ENCODE measurements at regions not wholly inside any gene's neighbourhood (a gene's known extent, or its start where the extent isn't known, plus 50 kb on each side); places are given as distances from the start of the nearest gene placed in this dataset.
"Not testable (repeated sequence)": the region's sequence is repeated elsewhere in the genome, so short reads cannot be mapped to it uniquely, and the experiment has no call there.

DNA sequence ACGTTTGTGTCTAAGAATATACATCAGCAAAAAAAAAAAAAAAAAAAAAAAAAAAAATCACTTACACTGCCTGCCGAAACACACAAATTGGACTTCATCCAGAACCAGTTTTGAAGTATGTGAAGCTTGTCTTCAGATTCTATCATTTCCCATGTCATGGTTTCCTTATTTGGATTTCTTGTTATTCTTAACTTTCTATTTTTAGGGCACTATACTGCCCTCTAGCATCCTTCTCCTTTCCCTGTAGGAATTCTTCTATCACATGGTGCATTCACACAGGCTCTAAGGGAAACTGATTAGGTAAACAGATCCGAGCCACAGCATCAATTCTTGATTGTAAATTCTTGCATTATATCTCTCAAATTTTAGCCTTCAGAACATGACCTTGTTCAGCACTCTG is 1507.5 kb downstream of the OLFM4 start:
- intact Hi-C loops (cut with micrococcal nuclease): loop anchor here (1.0 kb wide), 2 partner anchors 351 to 754 kb away; no protein-coding TSS in a partner anchor
- H3K27ac Mint-ChIP-seq (ENCODE audit: low read depth, unreplicated experiment): no peak overlapping the region

GRCh38 chr13:54563286-54563685 is 1534.7 kb downstream of the OLFM4 start:
- BruUV-seq (replicated peaks): no TSS peak
- peak; percentile 0 for DNase-seq (ENCODE audit: unreplicated experiment)
- H3K36me3 Mint-ChIP-seq (ENCODE audit: insufficient read depth, unreplicated experiment): no peaks in the 10 kb centered on the region
- ChIA-PET POLR2A (no interaction called here), CTCF (interaction anchor here (0.7 kb wide), 2 partner anchors 26 to 208 kb away, joined by 3 read pairs; no protein-coding TSS in a partner anchor)
- TF ChIP-seq, protein P1, sequence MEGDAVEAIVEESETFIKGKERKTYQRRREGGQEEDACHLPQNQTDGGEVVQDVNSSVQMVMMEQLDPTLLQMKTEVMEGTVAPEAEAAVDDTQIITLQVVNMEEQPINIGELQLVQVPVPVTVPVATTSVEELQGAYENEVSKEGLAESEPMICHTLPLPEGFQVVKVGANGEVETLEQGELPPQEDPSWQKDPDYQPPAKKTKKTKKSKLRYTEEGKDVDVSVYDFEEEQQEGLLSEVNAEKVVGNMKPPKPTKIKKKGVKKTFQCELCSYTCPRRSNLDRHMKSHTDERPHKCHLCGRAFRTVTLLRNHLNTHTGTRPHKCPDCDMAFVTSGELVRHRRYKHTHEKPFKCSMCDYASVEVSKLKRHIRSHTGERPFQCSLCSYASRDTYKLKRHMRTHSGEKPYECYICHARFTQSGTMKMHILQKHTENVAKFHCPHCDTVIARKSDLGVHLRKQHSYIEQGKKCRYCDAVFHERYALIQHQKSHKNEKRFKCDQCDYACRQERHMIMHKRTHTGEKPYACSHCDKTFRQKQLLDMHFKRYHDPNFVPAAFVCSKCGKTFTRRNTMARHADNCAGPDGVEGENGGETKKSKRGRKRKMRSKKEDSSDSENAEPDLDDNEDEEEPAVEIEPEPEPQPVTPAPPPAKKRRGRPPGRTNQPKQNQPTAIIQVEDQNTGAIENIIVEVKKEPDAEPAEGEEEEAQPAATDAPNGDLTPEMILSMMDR (IDR thresholded peaks at IDR 0.05; ENCODE audit: unreplicated experiment): no peak
- H3K4me1 Mint-ChIP-seq (ENCODE audit: insufficient read depth, unreplicated experiment): no peaks in the 10 kb centered on the region
- H3K4me3 Mint-ChIP-seq (ENCODE audit: unreplicated experiment): no peak overlapping the region
- no peak overlapping the region for H3K27ac Mint-ChIP-seq (ENCODE audit: low read depth, unreplicated experiment)
- H3K9me3 Mint-ChIP-seq (ENCODE audit: unreplicated experiment): no peaks in the 10 kb centered on the region
- no peaks in the 10 kb centered on the region for H3K27me3 Mint-ChIP-seq (ENCODE audit: insufficient read depth, unreplicated experiment)
- intact Hi-C loops (cut with micrococcal nuclease): no loop called here

More for the DNA sequence above, 1507.5 kb downstream of the OLFM4 start:
- ChIA-PET CTCF (interaction anchor here (0.6 to 0.7 kb wide), 2 partner anchors 55 to 408 kb away, joined by 3 read pairs; no protein-coding TSS in a partner anchor), POLR2A (interaction anchor here (1.1 kb wide), 1 partner anchor 12 kb away, joined by 4 read pairs; no protein-coding TSS in a partner anchor)
- Mint-ChIP-seq H3K4me3 (ENCODE audit: unreplicated experiment) (no peak overlapping the region), H3K27me3 (ENCODE audit: insufficient read depth, unreplicated experiment) (peaks cover 5% of the 10 kb centered on the region), H3K36me3 (ENCODE audit: insufficient read depth, unreplicated experiment) (no peaks in the 10 kb centered on the region), H3K4me1 (ENCODE audit: insufficient read depth, unreplicated experiment) (no peaks in the 10 kb centered on the region), H3K9me3 (ENCODE audit: unreplicated experiment) (no peaks in the 10 kb centered on the region)
- peak; percentile 18 for DNase-seq (ENCODE audit: unreplicated experiment)
- TF ChIP-seq, protein P1 (IDR thresholded peaks at IDR 0.05; ENCODE audit: unreplicated experiment): no peak
- BruUV-seq (replicated peaks): no TSS peak

DNA sequence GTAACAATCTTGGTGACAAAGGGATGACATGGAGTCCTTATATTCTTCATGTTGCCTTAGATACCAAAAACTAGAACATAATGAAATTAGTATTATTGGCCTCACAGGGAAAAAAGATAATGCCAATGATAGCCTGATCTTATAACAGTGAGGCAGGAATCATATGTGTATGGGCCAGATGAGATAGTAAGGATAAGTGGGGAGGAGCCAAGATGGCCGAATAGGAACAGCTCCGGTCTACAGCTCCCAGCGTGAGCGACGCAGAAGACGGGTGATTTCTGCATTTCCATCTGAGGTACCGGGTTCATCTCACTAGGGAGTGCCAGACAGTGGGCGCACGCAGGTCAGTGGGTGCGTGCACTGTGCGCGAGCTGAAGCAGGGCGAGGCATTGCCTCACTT is 1543.4 kb downstream of the OLFM4 start:
- H3K36me3 Mint-ChIP-seq (ENCODE audit: insufficient read depth, unreplicated experiment); POLR2A ChIA-PET; H3K27me3 Mint-ChIP-seq (ENCODE audit: insufficient read depth, unreplicated experiment); H3K27ac Mint-ChIP-seq (ENCODE audit: low read depth, unreplicated experiment); intact Hi-C loops (cut with micrococcal nuclease); CTCF ChIA-PET; BruUV-seq (replicated peaks); H3K4me1 Mint-ChIP-seq (ENCODE audit: insufficient read depth, unreplicated experiment); H3K4me3 Mint-ChIP-seq (ENCODE audit: unreplicated experiment); DNase-seq (ENCODE audit: unreplicated experiment); H3K9me3 Mint-ChIP-seq (ENCODE audit: unreplicated experiment): not testable (repeated sequence)

- no peak for DNase-seq (ENCODE audit: unreplicated experiment)
- Mint-ChIP-seq H3K4me3 (ENCODE audit: unreplicated experiment) (no peak overlapping the region), H3K9me3 (ENCODE audit: unreplicated experiment) (no peaks in the 10 kb centered on the region), H3K36me3 (ENCODE audit: insufficient read depth, unreplicated experiment) (no peaks in the 10 kb centered on the region), H3K4me1 (ENCODE audit: insufficient read depth, unreplicated experiment) (no peaks in the 10 kb centered on the region), H3K27me3 (ENCODE audit: insufficient read depth, unreplicated experiment) (no peaks in the 10 kb centered on the region), H3K27ac (ENCODE audit: low read depth, unreplicated experiment) (no peak overlapping the region)
- TF ChIP-seq, protein P1 (IDR thresholded peaks at IDR 0.05; ENCODE audit: unreplicated experiment): no peak
- no TSS peak for BruUV-seq (replicated peaks)
- CTCF ChIA-PET: interaction anchor here (0.5 kb wide), 1 partner anchor 406 kb away, joined by 4 read pairs; no protein-coding TSS in a partner anchor
- POLR2A ChIA-PET: no interaction called here
- intact Hi-C loops (cut with micrococcal nuclease): no loop called here
Measured at GRCh38 chr13:54573186-54573585, 1544.6 kb downstream of the OLFM4 start.

DNA sequence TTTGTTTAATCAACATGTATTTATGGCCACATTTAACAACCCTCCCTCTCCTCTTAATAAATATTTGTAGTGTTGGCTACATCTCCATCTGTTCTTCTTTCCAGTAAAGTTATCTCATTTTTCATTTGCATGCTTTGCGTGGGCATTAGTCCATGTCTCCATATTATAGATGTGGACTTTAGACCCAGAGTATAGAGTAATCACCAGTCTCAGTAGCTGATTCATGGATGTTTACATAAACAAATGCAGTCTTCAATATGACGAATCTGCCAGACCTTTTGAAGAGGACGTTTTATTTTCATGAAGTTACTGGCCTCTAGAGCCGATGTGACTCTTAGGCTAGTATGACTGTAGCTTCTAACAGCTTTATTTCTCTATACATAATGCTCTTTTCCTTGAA is 1546.2 kb downstream of the OLFM4 start:
- Mint-ChIP-seq H3K27ac (ENCODE audit: low read depth, unreplicated experiment) (no peak overlapping the region), H3K4me3 (ENCODE audit: unreplicated experiment) (no peak overlapping the region), H3K27me3 (ENCODE audit: insufficient read depth, unreplicated experiment) (no peaks in the 10 kb centered on the region), H3K9me3 (ENCODE audit: unreplicated experiment) (no peaks in the 10 kb centered on the region), H3K4me1 (ENCODE audit: insufficient read depth, unreplicated experiment) (no peaks in the 10 kb centered on the region), H3K36me3 (ENCODE audit: insufficient read depth, unreplicated experiment) (no peaks in the 10 kb centered on the region)
- ChIA-PET CTCF (interaction anchor here (0.8 kb wide), 1 partner anchor 792 kb away, joined by 3 read pairs; no protein-coding TSS in a partner anchor), POLR2A (no interaction called here)
- peak; percentile 0 for DNase-seq (ENCODE audit: unreplicated experiment)
- intact Hi-C loops (cut with micrococcal nuclease): no loop called here
- no TSS peak for BruUV-seq (replicated peaks)
- TF ChIP-seq, protein P1 (IDR thresholded peaks at IDR 0.05; ENCODE audit: unreplicated experiment): no peak

Measured in MCF 10A (cell line).